ENCODE measurements at regions not wholly inside any gene's neighbourhood (a gene's known extent, or its start where the extent isn't known, plus 50 kb on each side); places are given as distances from the start of the nearest gene placed in this dataset.

GRCh38 chr16:6993544-6993943 is 339.1 kb upstream of the RBFOX1 start:
- TF ChIP-seq CTCF (IDR thresholded peaks at IDR 0.05), result no peak
- no peak for TF ChIP-seq POLR2A (IDR thresholded peaks at IDR 0.05)
